T1000 (cell line): ENCODE measurements at regions not wholly inside any gene's neighbourhood (a gene's known extent, or its start where the extent isn't known, plus 50 kb on each side); places are given as distances from the start of the nearest gene placed in this dataset.

ENCODE experiments used
- DNase-seq: peaks from one replicate; lab custom pipeline; 2025; ENCODE audit warnings: mixed read lengths; lab: John Stamatoyannopoulos, UW

- DNase-seq, result no peak
Measured at GRCh38 chr13:73966331-73966730, 167.9 kb downstream of the KLF12 start.

DNA sequence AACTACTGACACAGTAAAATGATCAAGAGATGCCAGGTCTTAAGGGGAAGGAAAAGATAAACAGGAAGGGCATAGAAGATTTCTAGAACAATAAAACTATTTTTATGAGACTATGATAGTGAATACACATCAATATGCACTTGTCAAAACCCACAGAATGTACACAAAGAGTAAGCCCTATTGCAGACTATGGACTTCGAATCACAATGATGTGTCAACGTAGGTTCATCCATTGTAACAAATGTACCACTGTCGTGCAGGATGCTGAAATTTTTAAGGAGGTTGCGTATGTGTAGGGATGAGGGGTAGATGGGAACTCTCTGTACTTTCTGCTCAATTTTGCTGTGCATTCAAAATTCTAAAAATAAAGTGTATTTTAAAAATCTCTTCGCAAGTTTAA lies 171.9 kb downstream of the KLF12 start:
- no peak for DNase-seq

- DNase-seq, result no peak
Measured at GRCh38 chr13:73961181-73961580, 173.0 kb downstream of the KLF12 start.

GRCh38 chr13:73960474-73960873 lies 173.7 kb downstream of the KLF12 start:
- DNase-seq, result no peak

GRCh38 chr13:73958657-73959397 lies 175.4 kb downstream of the KLF12 start:
- DNase-seq, result no peak

GRCh38 chr13:73957889-73958288 lies 176.3 kb downstream of the KLF12 start:
- DNase-seq, result no peak

DNA sequence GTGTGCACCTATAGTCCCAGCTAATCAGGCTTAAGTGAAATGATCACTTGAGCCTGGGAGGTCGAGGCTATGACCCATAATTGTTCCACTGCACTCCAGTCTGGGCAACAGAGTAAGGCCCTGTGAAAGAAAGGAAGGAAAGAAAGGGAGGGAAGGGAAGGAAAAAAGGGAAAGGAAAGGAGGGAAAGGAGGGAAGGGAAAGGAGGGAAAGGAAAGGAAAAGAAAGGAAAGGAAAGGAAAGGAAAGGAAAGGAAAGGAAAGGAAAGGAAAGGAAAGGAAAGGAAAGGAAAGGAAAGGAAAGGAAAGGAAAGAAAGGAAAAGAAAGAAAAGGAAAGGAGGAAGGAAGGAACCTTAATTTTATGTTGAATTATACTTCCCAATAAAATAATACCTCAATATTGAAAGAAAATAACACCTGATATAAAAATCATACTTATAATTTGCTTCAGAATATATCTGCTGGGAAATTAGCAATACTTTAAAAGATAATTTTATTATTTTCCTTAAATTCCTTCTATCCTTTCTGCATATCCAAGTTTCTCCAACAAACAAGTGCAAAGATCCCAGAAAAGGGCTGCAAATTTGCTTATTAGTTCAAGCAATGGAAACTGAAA lies 177.3 kb downstream of the KLF12 start:
- DNase-seq, result no peak

- DNase-seq, result no peak
Measured at GRCh38 chr13:73955977-73956500, 178.2 kb downstream of the KLF12 start.

DNA sequence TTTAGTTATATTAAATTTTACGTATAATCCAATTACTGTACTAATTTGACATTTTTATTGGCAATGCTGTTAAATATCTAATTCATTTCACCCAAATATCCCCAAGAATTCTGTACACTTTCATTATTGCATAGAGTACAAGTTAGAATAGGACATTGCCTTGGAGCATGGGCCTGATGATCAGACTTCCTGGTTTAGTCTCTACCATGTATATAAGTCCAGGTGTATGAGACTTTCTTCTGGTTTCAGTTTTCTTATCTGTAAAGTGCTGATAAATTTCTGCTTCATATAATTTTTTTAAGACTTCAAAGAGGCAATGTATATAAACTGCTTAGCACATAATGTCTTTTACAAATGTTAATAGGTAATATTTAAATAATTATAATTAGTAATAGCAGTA lies 179.4 kb downstream of the KLF12 start:
- no peak for DNase-seq

GRCh38 chr13:73952648-73953047 lies 181.6 kb downstream of the KLF12 start:
- DNase-seq, result no peak

GRCh38 chr13:73948848-73949529 lies 185.2 kb downstream of the KLF12 start:
- no peak for DNase-seq

GRCh38 chr13:73945871-73946270 lies 188.3 kb downstream of the KLF12 start:
- DNase-seq, result no peak

DNA sequence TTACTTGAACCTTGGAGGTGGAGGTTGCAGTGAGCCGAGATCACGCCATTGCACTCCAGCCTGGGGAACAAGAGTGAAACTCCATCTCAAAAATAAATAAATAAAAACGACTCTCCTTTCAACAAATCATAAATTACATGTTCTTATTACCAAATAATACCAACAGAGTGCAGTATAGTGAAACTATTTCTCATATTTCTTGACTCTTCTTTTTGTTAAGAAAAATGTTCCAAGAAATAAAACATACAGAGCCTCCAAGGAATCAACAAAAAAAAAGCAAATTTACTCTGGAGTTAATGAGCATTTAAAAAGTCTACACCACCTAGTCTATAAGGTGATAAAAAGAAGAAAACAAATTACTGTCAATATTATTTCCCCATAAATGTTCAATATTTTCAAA lies 188.8 kb downstream of the KLF12 start:
- DNase-seq, result no peak

DNA sequence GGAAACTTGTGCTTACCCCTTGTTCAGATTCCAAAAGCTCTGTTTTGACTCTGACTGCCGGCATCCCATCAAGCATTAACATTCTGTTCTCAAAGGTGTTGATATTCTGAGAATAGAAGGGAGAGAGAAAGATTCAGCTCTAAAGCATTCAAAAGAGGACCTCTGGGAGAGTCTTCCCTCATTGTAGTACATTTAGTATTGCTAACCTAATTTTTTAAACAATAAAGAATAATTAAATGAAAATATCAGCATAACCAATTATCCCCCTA lies 190.3 kb downstream of the KLF12 start:
- DNase-seq, result no peak

GRCh38 chr13:73943137-73943964 lies 190.9 kb downstream of the KLF12 start:
- no peak for DNase-seq

GRCh38 chr13:73941752-73942151 lies 192.5 kb downstream of the KLF12 start:
- DNase-seq, result no peak

DNA sequence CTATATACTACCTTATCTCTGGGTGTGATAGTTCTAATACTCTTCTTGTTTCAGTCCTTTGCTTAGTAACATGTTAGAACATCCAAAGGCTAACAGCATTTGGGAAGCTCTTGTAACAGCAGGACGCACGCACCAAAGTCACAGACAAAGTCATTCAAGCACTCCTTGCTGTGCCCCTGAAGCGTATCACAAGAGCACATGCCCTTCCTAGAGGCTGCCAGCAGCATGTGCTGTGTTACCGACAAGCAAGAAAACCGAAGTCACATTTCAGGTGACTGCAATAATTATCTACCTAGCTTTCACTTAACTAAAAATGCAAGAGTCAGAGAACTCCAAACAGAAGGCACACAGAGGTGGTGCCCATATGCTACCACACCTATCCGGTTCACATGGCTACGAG lies 194.1 kb downstream of the KLF12 start:
- DNase-seq, result no peak

DNA sequence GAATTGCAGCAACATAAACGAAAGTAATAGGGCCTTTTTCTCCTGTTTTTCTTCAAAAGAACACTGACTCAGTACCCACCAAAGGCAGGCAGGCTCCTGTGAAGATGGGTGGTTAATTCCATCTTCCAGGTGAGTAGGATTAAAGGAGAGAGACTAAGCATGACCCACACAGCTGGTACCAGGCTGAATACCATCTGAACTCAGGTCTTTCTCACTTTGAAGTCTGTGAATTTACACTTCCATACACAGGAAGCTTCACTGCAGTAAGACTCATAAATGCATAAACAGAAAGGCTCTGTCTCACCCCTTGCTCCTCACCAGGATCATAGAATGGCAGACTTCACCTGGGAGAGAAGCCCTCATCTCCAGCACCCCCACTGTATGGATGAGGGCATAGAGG lies 194.6 kb downstream of the KLF12 start:
- no peak for DNase-seq

DNA sequence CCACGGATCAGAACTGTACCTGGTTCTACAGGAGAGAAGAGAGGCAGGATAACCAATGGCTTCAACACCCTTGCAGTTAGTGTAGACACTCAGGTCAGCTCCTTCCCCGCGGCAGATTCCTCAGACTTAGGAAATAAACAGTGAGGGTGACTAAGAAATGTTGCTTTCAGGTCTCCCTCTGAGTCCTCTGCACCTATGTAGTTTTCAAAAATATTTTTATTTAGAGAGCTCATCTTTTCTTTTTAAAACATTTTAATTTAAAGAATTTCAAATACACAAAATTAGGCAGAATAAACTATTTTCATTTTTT lies 195.2 kb downstream of the KLF12 start:
- no peak for DNase-seq

GRCh38 chr13:73938372-73939070 lies 195.7 kb downstream of the KLF12 start:
- DNase-seq, result no peak

GRCh38 chr13:73937441-73937840 lies 196.8 kb downstream of the KLF12 start:
- DNase-seq, result no peak

GRCh38 chr13:73935991-73936390 lies 198.2 kb downstream of the KLF12 start:
- DNase-seq, result no peak
